Parathyroid adenoma (tissue), 2 donors: ENCODE measurements at regions not wholly inside any gene's neighbourhood (a gene's known extent, or its start where the extent isn't known, plus 50 kb on each side); places are given as distances from the start of the nearest gene placed in this dataset.

Experiments used
- H2AFZ ChIP-seq: fragments of 300-600 bp; sonication (generic); one replicate; pipeline ENCODE4 v1.7.0; 2017; ENCODE audit warnings: antibody characterized with exemption, mild to moderate bottlenecking
- H3K27ac ChIP-seq: fragments of 300-600 bp; sonication (generic); one replicate; pipeline ENCODE4 v1.7.0; 2017
- H3K27me3 ChIP-seq: fragments of 300-600 bp; sonication (generic); one replicate; pipeline ENCODE4 v1.7.0; 2017; ENCODE audit warnings: low read length; ENCODE audit not compliant: control insufficient read depth, insufficient read depth
- H3K36me3 ChIP-seq: fragments of 300-600 bp; sonication (generic); one replicate; pipeline ENCODE4 v1.7.0; 2017; ENCODE audit warnings: low read length; ENCODE audit not compliant: control insufficient read depth, insufficient read depth
- H3K4me1 ChIP-seq: fragments of 300-600 bp; sonication (generic); one replicate; pipeline ENCODE4 v1.7.0; 2017; ENCODE audit warnings: control low read depth
- H3K4me2 ChIP-seq: fragments of 300-600 bp; sonication (generic); one replicate; pipeline ENCODE4 v1.7.0; 2017; ENCODE audit warnings: low read length
- H3K4me3 ChIP-seq: fragments of 300-600 bp; sonication (generic); one replicate; pipeline ENCODE4 v1.7.0; 2017; ENCODE audit warnings: low read depth, low read length
- H3K79me2 ChIP-seq: fragments of 300-600 bp; sonication (generic); one replicate; pipeline ENCODE4 v1.7.0; 2017; ENCODE audit warnings: control low read depth
- H3K9ac ChIP-seq: fragments of 300-600 bp; sonication (generic); one replicate; pipeline ENCODE4 v1.7.0; 2017; ENCODE audit warnings: mild to moderate bottlenecking
- H3K9me3 ChIP-seq: fragments of 300-600 bp; sonication (generic); one replicate; pipeline ENCODE4 v1.7.0; 2017; ENCODE audit warnings: low read length; ENCODE audit not compliant: control insufficient read depth
- TF ChIP-seq, protein P1 (sequence below): fragments of 300-600 bp; sonication (generic); IDR thresholded peaks from one replicate; pipeline ENCODE4 v1.7.0; 2017; ENCODE audit warnings: antibody characterized with exemption, mild to moderate bottlenecking
- donor health status: primary hyperparathyroidism.

DNA sequence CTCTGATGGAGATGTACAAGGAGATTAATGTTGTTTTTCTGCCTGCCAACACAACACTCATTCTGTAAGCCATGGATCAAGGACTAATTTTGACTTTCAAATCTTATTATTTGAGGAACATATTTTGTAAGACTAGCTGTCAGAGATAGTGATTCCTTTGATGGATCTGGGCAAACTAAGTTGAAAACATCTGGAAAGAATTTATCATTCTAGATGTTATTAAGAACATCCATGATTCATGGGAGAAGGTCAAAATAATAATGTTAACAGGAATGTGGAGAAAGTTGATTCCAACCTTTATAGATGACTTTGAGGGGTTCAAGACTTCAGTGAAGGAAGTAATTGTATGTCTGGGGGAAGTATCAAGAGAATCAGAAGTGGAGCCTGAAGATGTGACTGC, 196.8 kb downstream of the POSTN start:
- TF ChIP-seq, protein P1, sequence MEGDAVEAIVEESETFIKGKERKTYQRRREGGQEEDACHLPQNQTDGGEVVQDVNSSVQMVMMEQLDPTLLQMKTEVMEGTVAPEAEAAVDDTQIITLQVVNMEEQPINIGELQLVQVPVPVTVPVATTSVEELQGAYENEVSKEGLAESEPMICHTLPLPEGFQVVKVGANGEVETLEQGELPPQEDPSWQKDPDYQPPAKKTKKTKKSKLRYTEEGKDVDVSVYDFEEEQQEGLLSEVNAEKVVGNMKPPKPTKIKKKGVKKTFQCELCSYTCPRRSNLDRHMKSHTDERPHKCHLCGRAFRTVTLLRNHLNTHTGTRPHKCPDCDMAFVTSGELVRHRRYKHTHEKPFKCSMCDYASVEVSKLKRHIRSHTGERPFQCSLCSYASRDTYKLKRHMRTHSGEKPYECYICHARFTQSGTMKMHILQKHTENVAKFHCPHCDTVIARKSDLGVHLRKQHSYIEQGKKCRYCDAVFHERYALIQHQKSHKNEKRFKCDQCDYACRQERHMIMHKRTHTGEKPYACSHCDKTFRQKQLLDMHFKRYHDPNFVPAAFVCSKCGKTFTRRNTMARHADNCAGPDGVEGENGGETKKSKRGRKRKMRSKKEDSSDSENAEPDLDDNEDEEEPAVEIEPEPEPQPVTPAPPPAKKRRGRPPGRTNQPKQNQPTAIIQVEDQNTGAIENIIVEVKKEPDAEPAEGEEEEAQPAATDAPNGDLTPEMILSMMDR = no peak
- H3K9me3 ChIP-seq = no peaks in the 10 kb centered on the region

DNA sequence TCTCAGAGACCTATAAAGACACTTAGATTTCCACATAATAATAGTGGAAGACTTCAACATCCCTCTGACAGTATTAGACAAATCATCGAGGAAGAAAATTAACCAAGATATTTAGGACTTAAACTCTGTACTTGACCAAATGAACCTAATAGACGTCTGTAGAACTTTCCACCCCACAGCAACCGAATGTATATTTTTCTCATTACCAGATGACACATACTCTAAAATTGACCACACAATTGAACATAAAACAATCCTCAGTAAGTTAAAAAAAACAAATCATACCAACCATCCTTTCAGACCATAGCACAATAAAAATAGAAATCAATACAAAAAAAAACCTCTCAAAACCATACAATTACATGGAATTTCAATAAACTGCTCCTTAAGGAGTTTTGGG, 201.0 kb downstream of the POSTN start:
- Histone ChIP-seq H3K36me3 (no peaks in the 10 kb centered on the region), H3K27me3 (no peaks in the 10 kb centered on the region), H2AFZ (no peak overlapping the region), H3K79me2 (no peaks in the 10 kb centered on the region), H3K27ac (no peak overlapping the region), H3K4me1 (no peaks in the 10 kb centered on the region), H3K4me2 (no peak overlapping the region), H3K9me3 (no peaks in the 10 kb centered on the region), H3K9ac (no peak overlapping the region), H3K4me3 (no peak overlapping the region)
- TF ChIP-seq, protein P1 = no peak

More for the DNA sequence above, 196.8 kb downstream of the POSTN start:
- Histone ChIP-seq H3K27me3 (no peaks in the 10 kb centered on the region), H3K4me3 (no peak overlapping the region), H3K4me1 (no peaks in the 10 kb centered on the region), H3K27ac (no peak overlapping the region), H3K79me2 (no peaks in the 10 kb centered on the region), H3K4me2 (no peak overlapping the region), H3K9ac (no peak overlapping the region), H2AFZ (no peak overlapping the region), H3K36me3 (no peaks in the 10 kb centered on the region)

DNA sequence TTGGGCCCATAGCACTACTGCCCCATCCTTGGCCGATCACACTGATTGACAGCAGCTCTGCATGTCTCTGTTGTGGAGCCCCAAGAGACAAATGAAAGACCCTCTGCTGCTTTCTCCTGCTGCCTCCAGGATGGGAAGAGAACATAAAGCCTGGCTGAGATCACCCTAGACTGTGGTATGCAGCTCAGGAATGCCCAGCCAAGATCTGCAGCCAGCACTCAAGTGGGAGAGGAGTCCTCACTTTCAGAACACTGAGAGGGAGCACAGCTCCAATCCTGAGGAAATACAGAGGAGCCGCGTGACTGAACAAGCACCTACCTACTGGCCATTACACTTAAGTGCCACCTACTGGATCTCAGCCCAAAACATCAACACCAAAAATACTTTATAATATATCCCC, 203.0 kb downstream of the POSTN start:
- H3K27me3 ChIP-seq = no peaks in the 10 kb centered on the region
- no peak overlapping the region for H3K9ac ChIP-seq
- no peaks in the 10 kb centered on the region for H3K4me1 ChIP-seq
- no peaks in the 10 kb centered on the region for H3K36me3 ChIP-seq
- no peak overlapping the region for H3K4me2 ChIP-seq
- no peaks in the 10 kb centered on the region for H3K79me2 ChIP-seq
- H2AFZ ChIP-seq = no peak overlapping the region
- TF ChIP-seq, protein P1 = no peak
- H3K27ac ChIP-seq = no peak overlapping the region
- H3K9me3 ChIP-seq = no peaks in the 10 kb centered on the region
- H3K4me3 ChIP-seq = no peak overlapping the region

DNA sequence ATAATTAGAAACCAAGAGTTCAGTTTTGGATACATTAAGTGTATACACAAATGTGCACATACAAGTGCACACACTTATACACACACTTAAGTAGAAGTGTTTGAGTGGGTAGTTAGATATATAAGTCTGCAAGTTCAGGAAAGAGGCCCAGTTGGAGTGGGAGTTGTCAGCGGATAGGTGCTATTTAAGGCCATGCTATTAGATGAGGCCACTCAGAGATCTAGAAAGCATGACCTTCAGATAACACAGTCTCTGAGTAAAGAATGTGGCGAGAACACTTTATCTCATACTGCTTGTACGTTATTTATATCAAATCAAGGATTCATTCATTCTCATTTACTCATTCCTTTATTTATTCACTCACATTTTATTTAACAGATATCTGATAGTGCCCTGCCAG, 206.2 kb downstream of the POSTN start:
- Histone ChIP-seq H3K79me2 (no peaks in the 10 kb centered on the region), H3K4me3 (no peak overlapping the region), H3K9me3 (no peaks in the 10 kb centered on the region), H3K4me1 (no peaks in the 10 kb centered on the region), H3K36me3 (no peaks in the 10 kb centered on the region), H3K27me3 (no peaks in the 10 kb centered on the region), H2AFZ (no peak overlapping the region), H3K4me2 (no peak overlapping the region), H3K27ac (no peak overlapping the region), H3K9ac (no peak overlapping the region)
- TF ChIP-seq, protein P1 = no peak

DNA sequence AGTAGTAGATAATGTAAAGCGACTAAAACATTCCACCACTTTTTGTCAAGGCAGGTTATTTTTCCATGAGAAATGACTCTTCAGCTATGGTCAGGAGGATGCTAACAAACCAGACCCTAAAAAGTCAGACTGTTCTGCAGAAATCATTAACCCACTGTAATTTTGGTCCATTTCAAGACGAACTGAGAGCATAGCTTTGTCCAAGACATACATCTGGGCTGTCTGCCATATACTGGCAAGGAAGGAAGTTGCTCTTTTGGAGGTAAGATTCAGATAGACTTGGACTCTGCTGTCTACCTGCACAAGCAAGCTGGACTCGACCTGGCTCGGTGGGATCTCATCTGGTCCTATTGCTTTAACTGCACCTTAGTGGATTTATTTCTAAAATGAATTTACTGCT, 207.8 kb downstream of the POSTN start:
- Histone ChIP-seq H3K4me2 (no peak overlapping the region), H3K27me3 (no peaks in the 10 kb centered on the region), H3K4me3 (no peak overlapping the region), H3K36me3 (no peaks in the 10 kb centered on the region), H3K4me1 (no peaks in the 10 kb centered on the region), H3K79me2 (no peaks in the 10 kb centered on the region), H3K9me3 (no peaks in the 10 kb centered on the region), H2AFZ (no peak overlapping the region), H3K27ac (no peak overlapping the region), H3K9ac (no peak overlapping the region)
- TF ChIP-seq, protein P1 = no peak
